ENCODE measurements at regions not wholly inside any gene's neighbourhood (a gene's known extent, or its start where the extent isn't known, plus 50 kb on each side); places are given as distances from the start of the nearest gene placed in this dataset.

DNA sequence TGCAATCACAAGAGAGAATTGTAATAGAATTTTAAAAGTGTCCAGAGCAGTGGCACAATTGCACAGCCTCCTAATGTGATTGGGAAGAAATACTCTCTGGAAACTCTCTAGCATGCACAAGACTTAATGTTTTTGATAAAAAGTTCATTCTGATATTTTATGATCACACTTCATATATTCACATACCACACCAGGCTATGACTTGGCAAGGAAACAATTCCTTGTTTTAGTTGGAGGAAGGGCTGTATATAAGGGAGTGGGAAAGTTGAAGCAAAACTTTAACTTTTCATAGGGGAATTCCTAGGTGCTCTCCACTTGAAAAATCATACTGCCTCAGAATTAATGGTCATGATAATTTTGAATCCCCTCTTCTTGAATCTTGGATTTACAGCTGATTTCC, 61.5 kb upstream of the ASB17 start:
- DNase-seq (ENCODE audit: low spot score) = no peak

DNA sequence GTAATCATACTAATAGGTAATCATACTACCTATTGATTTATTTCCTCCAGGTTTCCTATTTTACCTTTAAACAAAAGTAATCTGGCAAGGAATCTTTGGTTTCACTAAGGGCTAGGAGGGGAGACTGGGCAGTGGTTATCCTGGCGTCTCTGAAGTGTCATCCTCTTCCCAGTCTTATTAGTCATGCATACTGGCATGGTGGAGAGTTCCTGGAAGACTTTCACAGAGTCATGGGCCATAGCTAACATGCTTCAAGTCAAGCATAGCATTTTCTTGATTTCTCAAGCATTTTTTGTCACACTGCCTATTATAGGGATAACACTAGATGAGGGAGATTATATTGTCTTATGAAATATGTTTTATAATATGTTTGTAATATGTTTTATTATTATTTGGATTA, 64.0 kb upstream of the ASB17 start:
- TF ChIP-seq, protein P1, sequence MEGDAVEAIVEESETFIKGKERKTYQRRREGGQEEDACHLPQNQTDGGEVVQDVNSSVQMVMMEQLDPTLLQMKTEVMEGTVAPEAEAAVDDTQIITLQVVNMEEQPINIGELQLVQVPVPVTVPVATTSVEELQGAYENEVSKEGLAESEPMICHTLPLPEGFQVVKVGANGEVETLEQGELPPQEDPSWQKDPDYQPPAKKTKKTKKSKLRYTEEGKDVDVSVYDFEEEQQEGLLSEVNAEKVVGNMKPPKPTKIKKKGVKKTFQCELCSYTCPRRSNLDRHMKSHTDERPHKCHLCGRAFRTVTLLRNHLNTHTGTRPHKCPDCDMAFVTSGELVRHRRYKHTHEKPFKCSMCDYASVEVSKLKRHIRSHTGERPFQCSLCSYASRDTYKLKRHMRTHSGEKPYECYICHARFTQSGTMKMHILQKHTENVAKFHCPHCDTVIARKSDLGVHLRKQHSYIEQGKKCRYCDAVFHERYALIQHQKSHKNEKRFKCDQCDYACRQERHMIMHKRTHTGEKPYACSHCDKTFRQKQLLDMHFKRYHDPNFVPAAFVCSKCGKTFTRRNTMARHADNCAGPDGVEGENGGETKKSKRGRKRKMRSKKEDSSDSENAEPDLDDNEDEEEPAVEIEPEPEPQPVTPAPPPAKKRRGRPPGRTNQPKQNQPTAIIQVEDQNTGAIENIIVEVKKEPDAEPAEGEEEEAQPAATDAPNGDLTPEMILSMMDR (IDR thresholded peaks at IDR 0.05; ENCODE audit: extremely low read depth, missing control alignments) = no peak
- DNase-seq (ENCODE audit: low spot score) = no peak

More for the DNA sequence above, 61.5 kb upstream of the ASB17 start:
- TF ChIP-seq, protein P1 (IDR thresholded peaks at IDR 0.05; ENCODE audit: extremely low read depth, missing control alignments) = no peak

DNA sequence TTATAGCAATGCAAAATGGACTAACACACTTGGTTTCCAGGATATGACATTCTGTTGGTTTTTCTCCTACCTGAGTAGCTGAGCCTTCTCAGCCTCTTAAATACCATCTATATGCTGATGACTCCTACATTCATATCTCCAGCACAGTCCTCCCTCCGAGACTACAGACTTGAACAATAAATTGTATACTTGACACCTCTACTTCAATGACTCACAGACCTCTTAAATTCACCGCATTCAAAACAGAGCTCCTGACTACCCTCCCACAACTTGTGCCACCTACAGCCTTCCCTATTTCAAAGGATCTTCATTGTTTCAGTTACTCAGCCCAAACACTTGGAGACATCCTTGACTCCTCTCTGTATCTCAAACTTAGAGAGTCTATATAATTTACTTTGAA, 66.8 kb upstream of the ASB17 start:
- TF ChIP-seq, protein P1 (IDR thresholded peaks at IDR 0.05; ENCODE audit: extremely low read depth, missing control alignments) = no peak
- DNase-seq (ENCODE audit: low spot score) = no peak

DNA sequence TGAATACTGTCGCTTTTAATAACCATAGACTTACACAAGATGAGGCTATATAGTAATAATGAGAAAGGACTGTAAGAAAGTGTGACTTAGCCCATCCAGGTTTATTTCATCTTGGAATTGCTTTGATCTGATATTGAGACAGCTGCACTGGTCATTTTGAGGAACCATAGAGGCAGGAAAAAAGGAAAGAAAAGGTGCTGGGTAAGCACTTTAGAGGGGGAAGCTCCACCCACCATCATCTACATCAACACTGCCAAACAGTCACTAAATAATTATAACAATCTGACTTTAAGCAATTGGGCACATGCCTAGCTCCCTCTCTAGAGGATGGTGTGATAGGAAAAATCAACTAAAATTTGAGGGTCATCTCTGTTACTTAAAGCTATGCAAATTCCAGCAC, 70.6 kb upstream of the ST6GALNAC3 start:
- TF ChIP-seq, protein P1 (IDR thresholded peaks at IDR 0.05; ENCODE audit: extremely low read depth, missing control alignments) = no peak
- DNase-seq (ENCODE audit: low spot score) = no peak

DNA sequence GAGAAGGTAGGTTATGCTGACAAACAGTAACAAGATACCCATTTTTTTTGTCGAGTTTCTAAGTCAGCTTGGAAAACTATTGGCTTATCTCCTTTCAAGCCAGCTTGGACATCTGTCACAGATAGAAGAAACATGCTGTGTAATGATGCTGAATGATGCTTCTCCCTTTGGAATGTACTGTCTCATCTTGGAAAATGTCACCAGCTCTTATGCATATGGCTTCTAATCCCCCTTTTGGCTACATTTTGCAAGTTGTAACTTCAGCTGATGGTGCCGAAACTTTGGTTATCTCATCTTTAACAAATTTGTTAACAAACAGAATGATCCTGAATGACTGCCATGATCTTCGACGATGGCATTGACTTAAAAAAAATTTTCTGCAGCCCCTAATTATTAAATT, 68.8 kb upstream of the ST6GALNAC3 start:
- DNase-seq (ENCODE audit: low spot score) = no peak

DNA sequence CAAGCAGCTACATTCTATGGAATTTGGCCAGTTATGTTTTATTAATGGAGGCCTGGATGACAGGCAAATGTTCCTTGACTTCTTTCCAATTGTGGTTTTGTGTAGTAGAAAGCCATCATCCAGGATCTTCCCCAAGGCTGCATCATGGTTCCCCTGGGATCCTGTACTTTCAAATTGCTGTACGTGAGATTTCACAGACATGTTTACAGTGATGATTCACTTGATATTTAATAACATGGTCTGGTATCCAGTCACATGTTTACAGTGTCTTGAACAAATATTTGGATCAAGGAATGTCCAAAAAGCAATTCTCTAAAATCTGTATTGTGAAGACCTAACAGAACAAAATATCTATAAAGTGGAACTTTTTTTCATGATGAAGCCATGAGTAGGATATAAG, 68.3 kb upstream of the ST6GALNAC3 start:
- TF ChIP-seq, protein P1 (IDR thresholded peaks at IDR 0.05; ENCODE audit: extremely low read depth, missing control alignments) = no peak
- DNase-seq (ENCODE audit: low spot score) = no peak

More for the DNA sequence above, 68.8 kb upstream of the ST6GALNAC3 start:
- TF ChIP-seq, protein P1 (IDR thresholded peaks at IDR 0.05; ENCODE audit: extremely low read depth, missing control alignments) = no peak

DNA sequence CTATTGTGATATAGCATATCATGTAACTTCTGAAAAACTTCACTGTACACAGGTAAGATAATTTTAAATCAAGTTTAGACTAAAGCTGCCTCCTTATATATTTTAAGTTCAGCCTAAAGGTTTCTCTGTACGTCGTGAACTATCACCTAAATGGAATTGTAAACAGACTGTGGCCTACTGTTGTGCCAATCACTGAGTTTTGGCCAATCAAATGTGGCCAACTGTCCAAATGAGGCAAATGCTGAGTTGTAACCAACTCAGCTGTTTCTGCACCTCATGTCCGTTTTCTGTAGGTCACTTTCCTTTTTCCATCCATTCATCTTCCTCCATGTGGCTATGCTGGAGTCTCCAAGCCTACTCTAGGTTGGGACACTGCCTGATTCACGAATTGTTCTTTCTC, 63.7 kb upstream of the ST6GALNAC3 start:
- TF ChIP-seq, protein P1 (IDR thresholded peaks at IDR 0.05; ENCODE audit: extremely low read depth, missing control alignments) = no peak

More for the DNA sequence above, 63.7 kb upstream of the ST6GALNAC3 start:
- no peak for DNase-seq (ENCODE audit: low spot score)
